ENCODE measurements at regions not wholly inside any gene's neighbourhood (a gene's known extent, or its start where the extent isn't known, plus 50 kb on each side); places are given as distances from the start of the nearest gene placed in this dataset.
A peak's percentile ranks its signal among the peaks of the same experiment; 100 is the strongest.
"Not testable (repeated sequence)": the region's sequence is repeated elsewhere in the genome, so short reads cannot be mapped to it uniquely, and the experiment has no call there.

DNA sequence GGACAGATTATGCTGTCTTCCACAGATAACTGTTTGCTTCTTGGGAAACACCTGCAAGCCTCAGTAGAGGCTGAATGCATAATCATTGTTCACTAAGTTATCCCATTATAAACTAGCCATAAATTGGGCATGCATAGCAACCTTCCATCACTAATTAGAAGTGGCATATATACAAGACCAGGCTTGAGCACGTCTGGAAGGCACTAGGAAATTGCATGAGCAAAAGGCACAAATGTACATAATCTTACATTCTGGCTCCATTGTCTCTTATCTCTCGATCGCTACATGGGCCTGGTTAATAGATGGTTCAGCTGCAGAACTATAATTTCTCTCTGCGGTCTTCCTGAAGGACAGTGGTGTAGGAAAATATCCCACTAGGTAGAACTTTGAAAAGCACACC lies 679.2 kb downstream of the RPL10L start:
- peak in 2 of 3 experiments; percentile 30 to 73 for DNase-seq

DNA sequence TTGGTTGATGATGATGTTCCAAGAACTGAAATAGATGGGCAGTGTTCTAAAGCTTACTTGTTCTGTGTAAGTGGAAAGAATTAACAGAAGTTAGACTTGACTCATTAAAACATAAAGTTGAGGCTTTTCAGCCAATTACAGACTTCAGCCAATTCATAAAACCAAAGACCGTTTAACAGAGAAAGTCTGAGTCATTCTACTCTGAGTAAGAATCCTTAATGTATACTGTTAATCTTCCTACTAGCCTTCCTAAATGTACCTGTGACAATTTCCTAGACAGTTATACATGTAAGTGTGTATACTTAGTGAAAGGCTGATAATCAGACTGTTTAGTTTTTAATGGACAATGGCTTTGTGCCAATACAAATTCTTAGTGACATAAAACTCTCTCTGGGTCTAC lies 681.0 kb downstream of the RPL10L start:
- DNase-seq, result peak in 1 of 3 experiments; percentile 45

DNA sequence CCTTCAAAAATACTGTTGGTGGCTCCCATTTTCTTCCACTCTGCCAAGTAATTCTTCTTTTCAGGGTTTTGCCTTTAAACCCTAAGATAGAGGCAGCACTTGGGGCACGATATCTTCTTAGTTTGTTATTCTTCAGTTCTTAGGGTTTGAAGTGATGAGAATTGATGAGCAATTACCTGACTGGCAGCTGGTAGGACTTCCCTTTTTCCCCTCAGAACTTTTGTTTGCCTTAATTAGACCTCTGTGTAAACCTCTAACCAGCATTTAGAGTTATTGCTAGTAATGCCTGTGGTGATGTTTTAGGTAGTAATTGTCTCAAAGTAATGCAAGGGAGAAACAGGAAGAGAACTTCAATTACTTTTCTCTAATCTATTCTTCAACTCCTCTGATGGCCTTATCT lies 683.5 kb downstream of the RPL10L start:
- peak in 1 of 3 experiments; percentile 32 for DNase-seq

DNA sequence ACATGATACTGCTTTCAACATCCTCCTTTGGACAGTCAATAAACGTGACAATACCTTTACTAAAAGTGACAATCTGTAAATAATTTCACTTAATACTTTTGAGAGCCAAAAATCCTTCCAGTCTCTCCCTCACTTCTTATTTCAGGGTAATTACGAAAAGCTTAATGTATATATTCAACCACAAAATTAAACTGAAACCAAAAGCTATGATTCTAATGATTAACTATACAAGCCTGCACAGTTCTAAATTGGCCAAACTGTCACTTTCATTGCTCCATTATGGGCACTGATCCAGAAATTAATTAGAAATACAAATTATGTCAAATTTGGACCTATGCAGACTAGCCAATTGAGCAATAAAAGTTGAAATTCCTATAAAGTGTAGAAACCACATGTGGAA lies 696.5 kb upstream of the MIS18BP1 start:
- no peak for DNase-seq

DNA sequence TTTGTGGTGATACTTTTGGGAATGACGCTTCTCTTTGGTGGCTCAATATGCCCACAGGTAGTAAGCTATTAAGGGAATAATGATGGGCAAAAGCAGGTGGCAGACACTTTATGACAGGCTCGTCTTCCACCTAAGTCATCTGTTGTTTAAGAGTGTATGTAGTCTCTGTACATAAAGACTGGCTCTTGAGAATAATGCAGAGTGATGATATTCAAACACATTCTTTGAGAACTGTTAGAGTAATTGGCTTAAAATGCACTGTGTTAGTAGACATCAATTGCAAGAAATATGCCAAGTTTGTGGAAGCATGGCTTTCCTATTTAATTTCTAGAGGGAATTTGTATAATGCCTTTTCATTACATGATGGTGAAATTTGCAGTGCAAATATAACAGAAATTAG lies 694.8 kb upstream of the MIS18BP1 start:
- DNase-seq, result peak in 1 of 3 experiments; percentile 20

DNA sequence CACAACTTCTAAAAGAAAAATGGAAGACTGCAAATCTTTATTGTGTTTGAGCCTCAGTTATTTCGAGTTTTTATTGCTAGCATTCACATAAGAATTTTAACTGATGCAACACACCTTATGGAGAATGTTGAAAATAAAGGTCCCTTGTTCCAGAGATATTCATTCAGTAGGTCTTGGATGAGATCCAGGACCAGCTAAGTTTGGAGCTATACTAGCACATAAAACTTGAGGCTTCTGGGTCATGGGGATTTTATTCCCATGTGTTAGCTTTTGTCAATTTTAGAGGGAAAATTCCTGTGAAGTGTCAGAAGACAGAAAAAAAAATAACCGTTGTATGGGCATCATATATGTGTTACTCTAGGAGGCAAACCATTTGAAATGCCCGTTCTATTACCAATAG lies 693.2 kb upstream of the MIS18BP1 start:
- no peak for DNase-seq

DNA sequence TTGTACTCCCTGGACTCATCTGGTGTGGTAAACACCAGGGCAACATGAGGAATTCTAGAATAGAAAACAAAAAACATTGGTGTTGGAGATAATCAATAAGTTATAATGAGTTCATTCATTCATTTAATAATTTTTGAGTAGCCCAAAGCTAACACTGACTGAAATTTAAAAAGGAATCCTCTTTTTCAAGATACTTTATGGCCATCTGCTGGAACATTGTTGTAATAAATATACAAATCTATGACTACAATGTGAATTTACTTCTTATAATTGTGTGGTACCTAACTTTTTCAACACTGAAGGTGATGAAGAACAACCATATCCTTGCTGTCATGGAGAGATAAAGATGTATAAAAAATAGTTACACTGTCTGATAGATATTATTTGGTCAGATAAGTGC lies 687.3 kb upstream of the MIS18BP1 start:
- DNase-seq, result no peak

DNA sequence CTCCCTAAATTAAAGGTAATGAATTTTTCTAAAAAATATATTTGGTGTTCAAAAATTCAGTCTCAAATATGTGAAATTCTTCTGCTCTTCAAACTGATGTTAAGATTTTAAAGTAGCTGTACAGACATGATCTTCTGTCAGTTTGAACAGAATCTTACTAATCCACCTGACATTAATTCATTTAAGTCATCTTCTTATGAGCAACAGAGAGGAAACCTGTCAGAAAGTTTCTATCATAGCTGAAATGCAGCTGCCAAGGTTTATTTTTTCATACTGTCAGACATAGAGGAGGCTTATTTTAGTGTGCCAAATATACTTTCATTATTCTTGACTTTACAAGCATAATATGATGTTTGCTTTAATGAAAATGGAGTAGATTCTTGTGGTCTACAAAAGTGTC lies 686.6 kb upstream of the MIS18BP1 start:
- DNase-seq, result no peak

DNA sequence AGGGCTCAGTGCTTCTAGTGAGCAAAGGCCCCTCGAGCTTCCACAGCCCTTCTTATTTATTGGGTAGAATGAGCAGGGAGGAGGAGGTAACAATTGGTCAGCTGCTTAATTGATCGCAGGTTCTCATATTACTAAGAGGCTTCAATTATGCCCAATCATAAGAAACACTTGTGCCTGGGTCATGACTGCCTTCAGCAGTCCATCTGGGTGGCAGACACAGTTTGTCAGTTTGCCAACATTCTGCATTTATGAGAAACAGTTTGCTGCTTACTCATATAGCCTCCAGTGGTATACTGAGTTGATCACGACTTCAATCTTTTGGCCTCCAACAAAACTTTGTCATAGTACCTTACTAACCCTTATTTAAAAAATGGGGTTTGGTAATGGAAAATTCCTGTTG lies 667.0 kb upstream of the MIS18BP1 start:
- peak in 1 of 3 experiments; percentile 67 for DNase-seq

DNA sequence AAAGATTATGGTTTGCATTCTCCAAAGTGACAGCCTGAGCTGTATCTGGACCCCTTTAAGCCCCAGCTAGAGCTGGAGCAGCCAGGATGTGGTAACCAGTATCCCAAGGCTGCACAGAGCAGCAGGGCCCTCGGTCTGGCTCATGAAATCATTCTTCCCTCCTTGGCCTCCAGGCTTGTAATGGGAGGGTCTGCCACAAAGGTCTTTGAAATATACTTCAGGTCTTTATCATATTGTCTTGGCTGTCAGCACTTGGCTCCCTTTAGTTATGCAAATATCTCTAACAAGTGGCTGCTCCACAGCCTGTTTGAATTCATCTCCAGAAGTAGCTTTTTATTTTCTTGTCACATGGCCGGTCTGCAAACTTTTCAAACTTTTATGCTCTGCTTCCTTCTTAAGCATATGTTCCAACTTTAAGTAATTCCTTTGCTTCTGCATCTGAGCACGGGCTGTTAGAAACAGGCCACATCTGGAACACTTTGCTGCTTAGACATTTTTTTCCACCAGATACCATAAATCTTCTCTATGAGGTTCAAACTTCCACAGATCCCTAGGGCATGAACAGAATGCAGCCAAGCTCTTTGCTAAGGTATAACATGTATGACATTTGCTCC lies 663.4 kb upstream of the MIS18BP1 start:
- no peak for DNase-seq

DNA sequence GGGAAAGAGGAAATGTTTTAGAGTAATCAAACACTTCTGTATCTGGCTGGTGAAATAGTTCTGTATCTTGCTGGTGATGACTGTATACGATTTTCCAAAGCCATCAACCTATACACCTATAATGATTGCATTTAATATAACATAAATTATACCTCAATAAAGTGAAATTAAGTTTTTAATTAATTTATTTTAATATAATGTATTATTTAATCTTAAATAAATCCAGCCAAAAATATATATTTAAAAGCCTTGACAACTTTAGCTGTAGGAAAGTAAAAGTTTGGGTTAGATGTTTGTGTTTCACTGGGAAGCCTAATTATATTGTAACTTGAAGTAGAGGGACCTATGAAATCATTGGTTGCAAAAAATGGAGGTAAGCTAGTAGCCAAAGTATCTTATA lies 654.8 kb upstream of the MIS18BP1 start:
- DNase-seq, result no peak

DNA sequence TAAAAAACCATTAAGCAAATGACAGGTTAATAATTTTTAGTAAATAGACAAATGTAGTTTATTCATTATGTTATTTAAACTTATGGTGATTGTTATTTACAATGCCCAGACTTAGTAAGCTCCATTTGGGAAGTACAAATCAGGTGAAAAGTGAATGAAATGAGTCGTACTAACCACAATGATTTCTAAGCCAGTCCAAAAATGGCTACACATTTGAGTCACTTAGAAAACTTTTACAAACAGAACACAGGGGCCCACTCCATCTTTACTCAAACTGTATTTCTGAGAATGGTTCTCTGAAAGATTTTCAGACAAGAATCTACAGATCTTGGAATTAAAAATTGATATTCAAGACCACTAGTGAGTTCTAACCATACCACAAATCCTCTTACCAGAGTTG lies 653.3 kb upstream of the MIS18BP1 start:
- no peak for DNase-seq

DNA sequence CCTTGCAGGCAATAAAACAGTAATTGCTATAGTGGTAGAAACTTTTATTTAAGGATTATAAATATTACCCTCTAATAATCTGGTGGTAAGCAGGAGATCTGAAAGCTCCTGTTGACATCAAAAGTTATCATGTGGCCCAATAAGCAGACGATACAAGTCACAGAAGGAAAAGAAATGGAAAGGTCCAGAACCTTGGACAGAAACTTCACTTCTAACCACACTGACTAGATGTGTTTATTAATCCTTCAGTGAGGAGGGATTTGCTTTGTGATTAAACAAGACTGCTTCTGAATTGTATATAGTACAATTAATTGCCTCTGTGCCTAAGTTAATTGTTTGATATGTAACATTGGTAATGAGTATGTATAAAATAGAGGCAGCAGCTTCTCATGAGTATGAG lies 652.7 kb upstream of the MIS18BP1 start:
- no peak for DNase-seq

DNA sequence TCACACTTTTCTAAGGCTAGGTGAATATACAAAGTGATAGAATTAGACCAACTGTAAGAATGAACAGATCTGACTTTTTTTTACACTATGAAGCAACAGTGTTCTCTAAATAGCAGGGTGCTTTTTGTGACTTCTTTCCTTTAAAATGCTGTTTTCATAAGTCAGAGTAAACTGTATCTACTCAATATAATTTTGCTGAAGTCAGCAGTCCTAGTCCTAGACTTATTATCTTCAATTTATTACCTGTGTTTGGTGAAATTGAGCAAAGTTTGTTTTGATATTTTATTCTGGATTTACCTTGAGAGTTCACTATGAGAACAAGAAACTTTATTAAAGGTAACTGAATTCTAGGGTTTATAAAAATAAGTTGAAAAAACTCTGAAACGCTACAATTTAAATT lies 651.3 kb upstream of the MIS18BP1 start:
- no peak for DNase-seq

DNA sequence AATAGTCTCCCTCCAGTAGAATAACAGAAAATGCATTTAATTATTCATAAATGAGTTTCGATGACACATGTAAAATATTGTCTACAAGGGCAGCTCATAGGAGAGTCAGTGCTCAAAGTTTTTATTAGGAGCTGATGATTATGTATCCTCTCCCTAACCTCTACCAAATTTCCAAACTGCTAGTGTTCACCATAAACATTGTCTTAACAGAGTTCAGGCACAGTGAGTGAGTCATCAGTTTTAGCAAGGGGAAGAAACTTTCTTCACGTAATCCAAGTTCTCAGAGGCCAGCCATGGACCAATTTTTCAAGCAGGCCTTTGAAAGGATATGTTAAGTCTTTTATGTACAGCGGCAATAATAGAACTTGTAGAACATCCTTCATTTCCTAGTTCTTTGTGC lies 649.2 kb upstream of the MIS18BP1 start:
- DNase-seq, result no peak

DNA sequence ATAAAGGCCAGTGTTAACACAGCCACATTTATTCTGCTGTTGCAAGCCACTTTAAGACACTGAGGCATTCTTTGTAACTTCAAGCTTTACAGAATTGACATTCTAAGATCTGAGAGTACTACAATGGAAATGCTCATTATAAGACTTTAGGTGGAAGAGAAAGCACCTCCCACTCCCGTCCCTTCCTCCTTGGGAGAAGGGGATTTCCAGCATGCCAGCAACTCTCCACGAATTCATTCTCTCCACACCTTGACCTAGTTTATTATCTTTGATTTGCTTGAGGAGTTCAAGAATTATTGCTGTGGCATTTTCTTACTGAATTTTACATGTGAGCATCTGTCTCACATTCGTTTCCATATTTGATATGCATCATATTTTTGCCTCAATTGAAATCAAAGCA lies 644.4 kb upstream of the MIS18BP1 start:
- DNase-seq, result no peak

DNA sequence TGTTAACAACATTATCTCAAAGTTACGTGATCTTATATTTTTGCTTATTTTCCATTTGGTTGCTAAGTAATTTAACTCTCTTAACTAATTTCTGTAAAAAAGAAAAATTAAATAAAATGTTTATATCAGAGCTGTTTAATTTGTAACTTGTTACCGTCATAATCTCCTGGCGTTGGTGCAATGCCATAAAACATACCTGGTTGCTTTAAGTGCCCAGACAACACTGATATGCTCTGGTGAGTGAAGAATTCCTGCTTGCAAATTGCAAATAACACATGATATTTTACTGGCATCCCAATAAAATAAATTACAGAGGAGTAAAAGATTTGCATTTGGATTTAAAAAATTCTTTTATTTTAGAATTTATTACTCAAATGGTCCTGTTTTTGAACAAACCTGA lies 640.1 kb upstream of the MIS18BP1 start:
- peak in 2 of 3 experiments; percentile 31 to 48 for DNase-seq

DNA sequence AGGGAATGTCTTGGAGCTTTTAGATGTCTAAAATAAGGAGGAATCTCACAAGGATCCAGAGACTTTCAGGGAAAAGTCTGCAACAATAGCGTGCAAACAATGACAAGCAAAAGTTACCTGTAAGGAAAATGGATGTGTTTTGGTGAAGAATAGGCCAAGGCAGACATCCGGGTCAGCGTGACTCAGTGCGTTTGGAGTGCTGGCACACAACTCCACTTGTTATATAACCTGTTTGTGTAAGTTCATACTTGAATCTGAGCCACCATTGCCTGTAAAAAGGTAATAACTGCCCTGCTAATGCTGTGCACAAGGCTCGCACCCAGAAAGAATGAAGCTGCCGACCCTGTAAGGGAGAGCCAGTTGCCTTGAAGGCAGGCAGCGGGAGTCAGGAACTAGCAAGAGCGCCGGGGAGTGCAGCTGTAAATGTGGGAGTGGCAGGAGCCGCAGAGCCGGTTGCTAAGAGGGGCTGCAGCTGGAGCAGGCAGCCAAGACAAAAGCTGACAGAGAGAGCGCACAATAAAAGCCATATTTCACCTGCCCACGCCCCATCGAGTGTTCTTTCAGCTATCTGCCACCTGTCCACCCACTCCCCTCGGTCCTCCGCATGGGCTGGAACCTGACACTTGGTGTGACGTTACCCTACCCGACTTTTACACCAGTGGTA lies 638.5 kb upstream of the MIS18BP1 start:
- peak; percentile 89 to 96 (median 96) for DNase-seq

DNA sequence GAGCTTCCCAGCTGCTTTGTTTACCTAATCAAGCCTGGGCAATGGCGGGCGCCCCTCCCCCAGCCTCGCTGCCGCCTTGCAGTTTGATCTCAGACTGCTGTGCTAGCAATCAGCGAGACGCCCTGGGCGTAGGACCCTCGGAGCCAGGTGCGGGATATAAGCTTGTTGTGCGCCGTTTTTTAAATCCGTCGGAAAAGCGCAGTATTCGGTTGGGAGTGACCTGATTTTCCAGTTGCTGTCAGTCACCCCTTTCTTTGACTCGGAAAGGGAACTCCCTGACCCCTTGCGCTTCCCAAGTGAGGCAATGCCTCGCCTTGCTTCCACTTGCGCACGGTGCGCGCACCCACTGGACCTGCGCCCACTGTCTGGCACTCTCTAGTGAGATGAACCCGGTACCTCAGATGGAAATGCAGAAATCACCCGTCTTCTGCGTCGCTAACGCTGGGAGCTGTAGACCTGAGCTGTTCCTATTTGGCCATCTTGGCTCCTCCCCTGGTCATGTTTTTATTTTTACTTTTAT lies 635.8 kb upstream of the MIS18BP1 start:
- DNase-seq, result not testable (repeated sequence)

DNA sequence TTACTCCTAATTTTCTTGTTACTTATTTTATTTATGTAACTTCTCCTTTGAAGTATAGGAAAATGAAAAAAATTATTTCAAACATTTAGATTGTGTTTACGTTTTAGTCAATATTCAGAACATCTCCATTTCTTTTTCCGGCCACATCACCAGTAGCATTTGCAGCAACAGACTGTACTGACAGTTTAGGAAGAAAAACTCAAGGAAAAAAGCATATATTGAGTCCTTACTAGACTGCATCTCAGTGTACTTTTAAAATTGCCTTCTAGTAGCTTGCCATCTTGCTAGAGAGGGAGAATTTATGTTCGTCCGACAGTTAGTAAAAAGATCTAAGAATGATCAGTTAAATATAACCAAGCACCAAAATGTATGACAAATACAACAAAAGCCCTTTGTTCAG lies 625.0 kb upstream of the MIS18BP1 start:
- no peak for DNase-seq

DNA sequence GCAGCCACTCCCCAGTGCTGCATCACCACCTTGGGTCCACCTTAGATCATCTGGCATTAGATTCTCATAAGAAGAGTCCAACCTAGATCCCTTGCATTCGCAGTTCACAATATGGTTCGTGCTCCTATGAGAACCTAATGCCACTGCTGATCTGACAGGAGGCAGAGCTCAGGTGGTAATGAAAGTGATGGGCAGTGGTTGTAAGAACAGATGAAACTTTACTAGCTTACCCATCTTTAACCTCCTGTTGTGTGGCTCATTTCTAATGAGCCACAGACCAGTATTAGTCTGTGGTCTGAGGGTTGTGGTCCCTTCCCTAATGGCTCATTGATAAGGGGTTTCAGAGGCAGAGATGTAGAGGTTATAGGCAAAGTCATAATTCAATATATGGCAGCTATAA lies 615.9 kb upstream of the MIS18BP1 start:
- no peak for DNase-seq

DNA sequence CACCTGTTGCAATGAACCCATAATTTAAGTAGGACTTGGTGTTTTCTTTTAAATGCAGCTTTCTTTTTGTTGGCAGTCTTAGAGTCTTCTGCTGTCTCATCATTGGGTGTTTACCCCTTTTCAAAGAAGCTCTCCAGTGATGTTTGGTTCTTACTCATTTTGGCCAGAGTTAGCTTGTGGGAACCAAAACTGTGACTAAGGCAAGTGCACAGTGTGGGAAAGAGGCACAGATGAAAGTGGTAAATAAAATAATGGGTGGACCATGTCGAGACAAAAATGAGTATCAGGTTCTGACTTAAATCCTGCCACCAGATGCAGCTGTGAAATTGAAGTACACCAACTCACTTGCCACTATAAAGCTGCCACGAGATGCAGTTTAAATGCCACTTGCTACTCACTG lies 615.4 kb upstream of the MIS18BP1 start:
- DNase-seq, result no peak

DNA sequence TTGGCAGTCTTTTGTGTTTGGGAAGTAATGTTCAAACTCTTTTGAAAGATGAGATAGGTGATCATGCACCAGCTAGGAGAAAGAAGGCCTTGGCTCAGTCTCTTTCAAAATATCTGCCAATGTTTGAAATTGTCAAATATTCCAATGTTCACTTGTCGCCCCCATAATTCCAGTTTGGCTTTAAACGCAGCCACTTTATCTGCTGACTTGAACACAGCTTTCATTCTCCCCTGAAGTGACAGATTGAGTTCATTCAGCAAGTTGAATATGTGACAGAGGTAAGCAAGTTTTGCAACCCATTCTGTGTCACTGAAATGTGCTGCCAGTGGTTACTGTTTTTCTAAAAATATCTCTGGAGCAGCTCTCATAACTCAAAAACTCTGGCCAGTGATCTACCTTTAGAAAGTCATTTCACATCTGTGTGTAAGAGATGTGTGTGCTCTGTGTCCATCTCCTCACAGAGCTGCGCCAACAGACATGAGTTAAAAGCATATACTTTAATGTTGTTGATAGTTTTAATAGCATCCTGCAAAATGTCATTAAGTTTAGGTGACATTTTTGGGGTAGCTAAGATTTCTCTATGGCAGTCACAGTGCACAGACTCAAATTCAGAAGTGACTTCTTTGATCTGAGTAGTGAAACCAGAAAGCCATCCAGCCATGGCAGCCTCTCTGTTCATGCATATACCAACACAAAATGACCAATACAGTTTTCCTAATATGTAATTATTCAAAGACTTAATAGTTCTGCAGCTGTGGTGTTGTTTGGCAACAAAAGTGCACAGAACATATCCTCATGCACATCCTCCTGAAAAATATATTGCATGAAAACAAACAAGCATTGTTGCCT lies 614.3 kb upstream of the MIS18BP1 start:
- no peak for DNase-seq

DNA sequence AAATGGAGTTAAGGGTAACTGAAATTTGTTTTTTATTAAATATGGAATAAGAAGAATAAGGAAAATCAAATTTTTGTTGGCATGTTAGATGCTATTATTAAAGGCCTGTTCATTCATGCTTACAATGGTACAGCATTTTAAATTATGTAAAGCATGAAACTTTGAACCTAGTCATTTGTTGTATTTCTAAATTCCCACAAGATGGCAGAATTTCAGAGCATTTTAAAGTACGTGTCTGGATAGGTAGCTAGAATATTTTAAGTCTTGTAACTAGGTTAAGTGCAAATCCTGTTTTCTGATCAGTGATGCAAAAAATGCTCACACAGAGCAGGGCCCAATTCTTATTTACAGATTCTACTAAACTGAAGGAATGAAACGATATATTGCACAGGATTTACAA lies 585.6 kb upstream of the MIS18BP1 start:
- DNase-seq, result peak in 2 of 3 experiments; percentile 56 to 58
